T-helper 2 cell treated with Interferon-gamma antibody and Interleukin-4, amounts not matched to agents 5 μg/mL and 100 μg/mL, for 36 hours (primary cell): ENCODE measurements at regions not wholly inside any gene's neighbourhood (a gene's known extent, or its start where the extent isn't known, plus 50 kb on each side); places are given as distances from the start of the nearest gene placed in this dataset.

Experiments
- DNase-seq: peaks from one replicate; pipeline ENCODE4 v3.0.0; 2021; ENCODE audit warnings: low spot score
- H3K27ac Mint-ChIP-seq: one replicate; pipeline ENCODE4 v1.8.0; 2021; ENCODE audit warnings: mild to moderate bottlenecking, mixed read lengths
- H3K27me3 Mint-ChIP-seq: one replicate; pipeline ENCODE4 v1.8.0; 2021; ENCODE audit warnings: low read depth, mixed read lengths
- H3K36me3 Mint-ChIP-seq: one replicate; pipeline ENCODE4 v1.8.0; 2021; ENCODE audit warnings: low read depth, mixed read lengths
- H3K4me1 Mint-ChIP-seq: one replicate; pipeline ENCODE4 v1.8.0; 2021; ENCODE audit warnings: low read depth, mixed read lengths
- H3K4me3 Mint-ChIP-seq: one replicate; pipeline ENCODE4 v1.8.0; 2022; ENCODE audit warnings: mild to moderate bottlenecking, moderate library complexity, mixed read lengths
- H3K9me3 Mint-ChIP-seq: one replicate; pipeline ENCODE4 v1.8.0; 2021; ENCODE audit warnings: mixed read lengths

GRCh38 chr7:113414401-113415035 lies 296.2 kb upstream of the SMIM30 start:
- Mint-ChIP-seq H3K9me3 (no peaks in the 10 kb centered on the region), H3K4me3 (no peak overlapping the region), H3K27me3 (peaks cover 7% of the 10 kb centered on the region), H3K27ac (no peak overlapping the region), H3K4me1 (no peaks in the 10 kb centered on the region), H3K36me3 (no peaks in the 10 kb centered on the region)
- DNase-seq, result no peak

DNA sequence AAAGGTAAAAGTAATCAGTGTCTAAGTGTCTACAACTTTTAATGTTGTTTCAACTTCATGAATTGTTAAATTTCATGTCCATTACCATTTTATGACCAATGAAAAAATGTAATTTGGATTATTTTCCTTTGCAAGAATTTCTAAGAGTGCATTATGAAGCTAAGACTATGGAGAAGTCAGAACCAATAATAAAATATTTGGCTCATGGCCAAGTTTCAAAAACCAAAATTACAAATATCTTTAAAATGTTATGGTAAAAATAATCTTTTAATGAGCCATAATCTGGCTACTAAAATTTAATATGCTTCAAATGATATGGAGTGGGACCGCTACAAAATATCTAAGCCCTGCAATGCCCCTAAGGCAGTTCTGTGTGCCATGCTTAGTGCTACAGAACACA lies 294.1 kb upstream of the SMIM30 start:
- Mint-ChIP-seq H3K4me1 (no peaks in the 10 kb centered on the region), H3K27ac (no peak overlapping the region), H3K9me3 (no peaks in the 10 kb centered on the region), H3K4me3 (no peak overlapping the region), H3K27me3 (peaks cover 7% of the 10 kb centered on the region), H3K36me3 (no peaks in the 10 kb centered on the region)
- no peak for DNase-seq

- no peak for DNase-seq
- Mint-ChIP-seq H3K27me3 (peaks cover 4% of the 10 kb centered on the region), H3K9me3 (no peaks in the 10 kb centered on the region), H3K27ac (no peak overlapping the region), H3K36me3 (no peaks in the 10 kb centered on the region), H3K4me3 (no peak overlapping the region), H3K4me1 (no peaks in the 10 kb centered on the region)
These were observed 292.4 kb upstream of the SMIM30 start for GRCh38 chr7:113410796-113411195.

DNA sequence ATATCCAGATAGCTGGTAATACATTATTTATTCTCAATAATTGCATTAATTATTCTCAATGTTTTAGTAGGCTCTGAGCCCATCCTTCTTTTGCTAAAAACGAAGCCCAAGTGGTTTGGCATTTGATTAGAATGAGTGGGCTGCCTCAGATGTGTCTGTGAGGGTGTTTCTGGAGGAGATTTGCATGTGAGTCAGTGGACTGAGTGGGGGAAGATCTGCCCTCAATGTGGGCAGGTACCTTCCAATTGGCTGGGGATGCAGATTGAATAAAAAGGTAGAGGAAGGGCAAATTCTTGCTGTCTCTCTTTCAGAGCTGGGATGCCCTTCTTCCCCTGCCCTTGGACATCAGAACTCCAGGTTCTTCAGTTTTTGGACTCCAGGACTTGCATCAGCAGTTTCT lies 290.6 kb upstream of the SMIM30 start:
- DNase-seq, result no peak
- no peaks in the 10 kb centered on the region for H3K9me3 Mint-ChIP-seq
- no peaks in the 10 kb centered on the region for H3K27me3 Mint-ChIP-seq
- no peaks in the 10 kb centered on the region for H3K4me1 Mint-ChIP-seq
- H3K27ac Mint-ChIP-seq, result no peak overlapping the region
- H3K36me3 Mint-ChIP-seq, result no peaks in the 10 kb centered on the region
- no peak overlapping the region for H3K4me3 Mint-ChIP-seq

DNA sequence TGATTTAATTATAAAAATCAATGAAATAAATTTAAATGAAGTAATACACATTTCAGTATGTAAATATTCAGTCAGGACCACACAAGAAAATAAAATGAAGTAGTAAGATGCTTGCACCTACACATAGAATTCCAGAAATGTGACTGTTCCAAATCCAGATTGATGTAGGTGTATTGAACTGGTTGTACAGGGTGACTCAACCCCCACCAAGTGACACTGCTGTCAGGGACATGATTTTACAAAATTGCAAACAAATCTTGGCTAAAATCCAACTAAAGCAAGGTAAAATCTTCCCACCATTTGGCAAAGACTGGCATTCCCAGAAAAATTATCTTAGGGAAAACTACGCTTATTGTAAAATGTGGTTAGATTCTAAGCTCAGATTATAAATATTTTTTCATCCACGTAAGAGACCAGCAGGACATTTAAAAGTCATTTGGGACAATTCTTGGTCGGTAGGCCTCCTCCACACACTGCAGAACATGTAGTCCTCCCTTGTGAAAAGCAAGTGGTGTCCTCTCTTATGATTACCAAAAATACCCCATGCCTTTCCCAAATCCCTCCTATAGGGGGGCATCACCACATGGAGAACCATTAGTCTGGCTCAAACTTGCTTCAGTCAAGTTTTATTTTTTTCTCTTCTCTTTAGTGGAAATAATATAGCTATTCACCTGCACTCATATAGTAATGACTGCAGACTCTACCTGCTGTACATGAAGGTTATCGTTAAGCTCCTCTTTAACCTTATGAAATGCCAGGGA lies 287.1 kb upstream of the SMIM30 start:
- Mint-ChIP-seq H3K4me3 (no peak overlapping the region), H3K4me1 (no peaks in the 10 kb centered on the region), H3K27me3 (no peaks in the 10 kb centered on the region), H3K9me3 (no peaks in the 10 kb centered on the region), H3K27ac (no peak overlapping the region), H3K36me3 (no peaks in the 10 kb centered on the region)
- DNase-seq, result no peak

- Mint-ChIP-seq H3K27ac (no peak overlapping the region), H3K9me3 (no peaks in the 10 kb centered on the region), H3K4me3 (no peak overlapping the region), H3K36me3 (no peaks in the 10 kb centered on the region), H3K4me1 (no peaks in the 10 kb centered on the region), H3K27me3 (peaks cover 3% of the 10 kb centered on the region)
- DNase-seq, result no peak
These were observed 285.9 kb upstream of the SMIM30 start for GRCh38 chr7:113404245-113404644.

DNA sequence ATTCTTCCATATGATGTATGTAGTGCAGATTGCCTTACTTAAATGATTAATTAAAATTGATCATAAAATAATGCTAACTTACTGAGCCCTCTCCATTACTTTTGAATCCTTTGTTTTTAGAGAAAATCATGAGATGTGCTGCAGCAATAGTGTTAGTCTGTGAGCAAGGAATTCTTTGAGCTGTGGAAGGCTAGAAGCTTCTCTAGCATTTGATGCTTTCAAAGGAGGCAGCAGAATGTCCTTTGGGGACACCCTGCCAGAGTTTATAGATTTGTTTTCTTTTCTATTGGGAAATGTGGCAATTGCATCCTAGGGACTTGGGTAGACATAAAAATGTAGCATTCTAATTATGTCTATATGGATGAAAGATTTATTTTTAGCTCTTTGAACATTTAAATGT lies 284.1 kb upstream of the SMIM30 start:
- Mint-ChIP-seq H3K36me3 (no peaks in the 10 kb centered on the region), H3K4me3 (no peak overlapping the region), H3K27me3 (peaks cover 3% of the 10 kb centered on the region), H3K4me1 (no peaks in the 10 kb centered on the region), H3K27ac (no peak overlapping the region), H3K9me3 (no peaks in the 10 kb centered on the region)
- no peak for DNase-seq

GRCh38 chr7:113402005-113402404 lies 283.7 kb upstream of the SMIM30 start:
- no peaks in the 10 kb centered on the region for H3K4me1 Mint-ChIP-seq
- no peaks in the 10 kb centered on the region for H3K36me3 Mint-ChIP-seq
- no peak overlapping the region for H3K4me3 Mint-ChIP-seq
- DNase-seq, result no peak
- H3K27ac Mint-ChIP-seq, result no peak overlapping the region
- no peaks in the 10 kb centered on the region for H3K9me3 Mint-ChIP-seq
- peaks cover 3% of the 10 kb centered on the region for H3K27me3 Mint-ChIP-seq

GRCh38 chr7:113394856-113395255 lies 276.5 kb upstream of the SMIM30 start:
- no peak overlapping the region for H3K27ac Mint-ChIP-seq
- no peak overlapping the region for H3K4me3 Mint-ChIP-seq

DNA sequence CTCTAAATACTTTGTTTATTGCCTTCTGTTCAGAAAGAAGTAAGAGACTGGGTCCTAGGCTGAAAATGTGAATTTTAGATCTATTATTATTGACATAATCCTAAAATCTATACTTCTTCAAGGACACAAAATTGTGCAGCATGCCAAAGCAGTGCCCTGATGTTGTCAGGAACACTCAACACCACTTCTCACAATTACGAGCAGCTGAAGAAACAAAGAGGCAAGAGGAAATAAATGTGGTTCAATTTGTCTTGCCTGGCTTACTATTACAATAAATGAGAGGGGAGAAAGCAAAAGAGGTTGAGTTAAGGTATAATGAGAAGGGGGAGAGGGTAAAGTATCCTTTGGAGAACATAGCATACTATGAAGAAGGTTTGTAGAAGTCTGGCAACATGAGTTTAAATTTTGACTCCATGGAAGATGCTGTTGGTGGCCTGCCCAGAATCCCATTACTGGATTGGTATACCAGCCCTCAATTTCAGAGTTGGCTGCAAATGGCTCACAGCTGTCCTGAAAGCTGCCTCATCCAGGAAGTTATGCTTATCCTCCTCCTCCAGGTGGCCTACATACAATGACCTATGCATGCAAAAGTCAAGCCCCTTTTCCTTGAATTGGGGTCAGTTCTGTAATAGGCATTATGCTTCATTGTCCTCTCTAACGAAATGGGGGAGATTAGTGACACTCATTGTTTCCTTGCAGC lies 274.6 kb upstream of the SMIM30 start:
- no peak overlapping the region for H3K4me3 Mint-ChIP-seq
- DNase-seq, result no peak
- no peak overlapping the region for H3K27ac Mint-ChIP-seq
- no peaks in the 10 kb centered on the region for H3K36me3 Mint-ChIP-seq
- no peaks in the 10 kb centered on the region for H3K27me3 Mint-ChIP-seq
- H3K4me1 Mint-ChIP-seq, result no peaks in the 10 kb centered on the region
- no peaks in the 10 kb centered on the region for H3K9me3 Mint-ChIP-seq

More at GRCh38 chr7:113394856-113395255, 276.5 kb upstream of the SMIM30 start:
- no peaks in the 10 kb centered on the region for H3K4me1 Mint-ChIP-seq
- no peaks in the 10 kb centered on the region for H3K36me3 Mint-ChIP-seq
- H3K27me3 Mint-ChIP-seq, result peaks cover under 1% of the 10 kb centered on the region
- DNase-seq, result no peak
- H3K9me3 Mint-ChIP-seq, result no peaks in the 10 kb centered on the region

GRCh38 chr7:113392421-113392820 lies 274.1 kb upstream of the SMIM30 start:
- Mint-ChIP-seq H3K27ac (no peak overlapping the region), H3K4me3 (no peak overlapping the region), H3K4me1 (no peaks in the 10 kb centered on the region)

GRCh38 chr7:113389112-113389646 lies 270.8 kb upstream of the SMIM30 start:
- Mint-ChIP-seq H3K4me3 (no peak overlapping the region), H3K4me1 (no peaks in the 10 kb centered on the region), H3K36me3 (no peaks in the 10 kb centered on the region)

More at GRCh38 chr7:113392421-113392820, 274.1 kb upstream of the SMIM30 start:
- Mint-ChIP-seq H3K9me3 (no peaks in the 10 kb centered on the region), H3K36me3 (no peaks in the 10 kb centered on the region), H3K27me3 (no peaks in the 10 kb centered on the region)
- no peak for DNase-seq

DNA sequence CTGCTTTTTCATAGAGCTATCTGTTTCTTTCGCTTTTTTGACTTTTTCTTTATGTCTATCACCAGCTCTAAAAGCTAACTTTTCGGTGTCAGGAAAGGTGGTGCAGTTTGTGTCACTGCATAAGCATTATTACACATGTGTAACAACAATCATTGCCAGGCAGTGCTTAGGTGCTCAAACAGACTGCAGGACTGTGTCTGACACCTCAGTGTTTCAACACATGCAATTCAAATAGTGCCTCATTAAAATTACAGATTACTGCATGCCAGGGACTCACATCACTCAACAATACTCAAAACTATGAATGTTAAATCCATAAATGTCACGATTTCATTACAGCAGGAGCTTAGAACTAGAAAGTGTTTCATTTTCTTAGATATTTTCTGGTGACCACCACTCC lies 265.3 kb upstream of the SMIM30 start:
- Mint-ChIP-seq H3K4me3 (no peak overlapping the region), H3K27me3 (no peaks in the 10 kb centered on the region), H3K36me3 (no peaks in the 10 kb centered on the region), H3K4me1 (no peaks in the 10 kb centered on the region), H3K9me3 (no peaks in the 10 kb centered on the region), H3K27ac (no peak overlapping the region)
- DNase-seq, result no peak

More at GRCh38 chr7:113389112-113389646, 270.8 kb upstream of the SMIM30 start:
- Mint-ChIP-seq H3K27me3 (no peaks in the 10 kb centered on the region), H3K9me3 (no peaks in the 10 kb centered on the region), H3K27ac (no peak overlapping the region)
- DNase-seq, result no peak

DNA sequence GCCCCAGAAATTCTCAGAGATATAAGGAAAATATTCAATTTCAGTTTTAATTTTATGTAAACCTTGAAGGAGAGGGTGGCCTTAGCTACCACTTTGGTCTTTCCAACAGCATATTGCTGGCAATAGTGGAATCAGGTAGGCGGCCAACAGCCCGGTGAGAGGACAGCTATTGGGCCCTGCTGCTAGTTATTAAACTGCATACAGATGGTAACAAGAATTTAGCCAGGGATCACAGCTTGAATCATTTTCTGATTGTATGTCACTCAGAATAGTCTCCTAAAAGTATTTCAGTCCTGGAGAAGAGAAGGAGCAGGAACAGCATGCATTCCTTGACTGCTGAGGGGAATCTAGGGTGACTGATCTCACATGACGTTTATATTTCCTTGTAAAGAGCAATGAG lies 261.4 kb upstream of the SMIM30 start:
- Mint-ChIP-seq H3K9me3 (no peaks in the 10 kb centered on the region), H3K27me3 (no peaks in the 10 kb centered on the region), H3K27ac (no peak overlapping the region), H3K4me3 (no peak overlapping the region), H3K36me3 (no peaks in the 10 kb centered on the region), H3K4me1 (no peaks in the 10 kb centered on the region)
- DNase-seq, result no peak
